Liver (tissue), 8 donors: ENCODE measurements at regions not wholly inside any gene's neighbourhood (a gene's known extent, or its start where the extent isn't known, plus 50 kb on each side); places are given as distances from the start of the nearest gene placed in this dataset.

Experiments
- DNase-seq: peaks from one replicate; pipeline ENCODE4 v3.0.0-alpha.2; 2017; ENCODE audit warnings: low spot score
- H3K27ac ChIP-seq, 2 donors: one replicate each; pipeline ENCODE4 v1.7.0; 2013; ENCODE audit warnings: inconsistent platforms in 2 of 2, low read length in 2 of 2, control low read depth in 1 of 2, low read depth in 1 of 2, mild to moderate bottlenecking in 1 of 2
- H3K27me3 ChIP-seq, 4 donors: one replicate each; pipeline versions ENCODE4 v1.6.1 to v1.7.0; 2013; ENCODE audit warnings: low read length in 3 of 4, inconsistent platforms in 1 of 4, mild to moderate bottlenecking in 1 of 4, moderate library complexity in 1 of 4; ENCODE audit not compliant: control insufficient read depth in 4 of 4, insufficient read depth in 4 of 4
- H3K36me3 ChIP-seq, 4 donors: one replicate each; pipeline versions ENCODE4 v1.6.1 to v1.7.0; 2013; ENCODE audit warnings: low read length in 3 of 4, mild to moderate bottlenecking in 3 of 4, low read depth in 1 of 4, moderate library complexity in 1 of 4; ENCODE audit not compliant: control insufficient read depth in 4 of 4, insufficient read depth in 3 of 4
- H3K4me1 ChIP-seq, 4 donors: one replicate each; pipeline versions ENCODE4 v1.6.1 to v1.7.0; 2013; ENCODE audit warnings: low read length in 3 of 4, mild to moderate bottlenecking in 3 of 4, moderate library complexity in 1 of 4; ENCODE audit not compliant: control insufficient read depth in 4 of 4, insufficient read depth in 4 of 4
- H3K4me3 ChIP-seq, 3 donors: one replicate each; pipeline versions ENCODE4 v1.6.1 to v1.7.0; 2013; ENCODE audit warnings: low read length in 3 of 3, control low read depth in 1 of 3, low read depth in 1 of 3, mild to moderate bottlenecking in 1 of 3
- H3K9ac ChIP-seq, 2 donors: one replicate each; pipeline ENCODE4 v1.7.0; 2013; ENCODE audit warnings: low read length in 2 of 2, mild to moderate bottlenecking in 2 of 2, moderate library complexity in 2 of 2, control low read depth in 1 of 2, low read depth in 1 of 2
- H3K9me3 ChIP-seq, 4 donors: one replicate each; pipeline versions ENCODE4 v1.6.1 to v1.7.0; 2013; ENCODE audit warnings: low read length in 3 of 4; ENCODE audit not compliant: control insufficient read depth in 4 of 4
- EGR1 ChIP-seq, 2 donors: IDR thresholded peaks; 2 replicates each; pipeline ENCODE4 v1.6.1; 2016 to 2018; ENCODE audit warnings: antibody characterized with exemption in 2 of 2, low read depth in 2 of 2
- FOXA1 ChIP-seq: IDR thresholded peaks from 2 replicates; pipeline ENCODE4 v1.6.1; 2016; ENCODE audit warnings: antibody characterized with exemption
- FOXA2 ChIP-seq: IDR thresholded peaks from 2 replicates; pipeline ENCODE4 v1.6.1; 2016; ENCODE audit warnings: antibody characterized with exemption
- GABPA ChIP-seq, 2 donors: IDR thresholded peaks in 1 of 2; conservative IDR thresholded peaks in 1 of 2; 2 replicates each; pipeline ENCODE4 v1.6.1; 2016; ENCODE audit warnings: antibody characterized with exemption in 2 of 2, mild to moderate bottlenecking in 1 of 2, moderate library complexity in 1 of 2
- HNF4A ChIP-seq, 2 donors: conservative IDR thresholded peaks; 2 replicates each; pipeline ENCODE4 v1.6.1; 2016; ENCODE audit warnings: antibody characterized with exemption in 2 of 2, mild to moderate bottlenecking in 2 of 2
- HNF4G ChIP-seq: IDR thresholded peaks from 2 replicates; pipeline ENCODE4 v1.6.1; 2016; ENCODE audit warnings: antibody characterized with exemption
- JUND ChIP-seq, 2 donors: IDR thresholded peaks; 2 replicates each; pipeline ENCODE4 v1.6.1; 2016; ENCODE audit warnings: antibody characterized with exemption in 2 of 2
- NR2F2 ChIP-seq: IDR thresholded peaks from 2 replicates; pipeline ENCODE4 v1.6.1; 2016; ENCODE audit warnings: antibody characterized with exemption
- RAD21 ChIP-seq, 2 donors: IDR thresholded peaks; 2 replicates each; pipeline ENCODE4 v1.6.1; 2016; ENCODE audit warnings: antibody characterized with exemption in 2 of 2, mild to moderate bottlenecking in 2 of 2
- RXRA ChIP-seq, 2 donors: IDR thresholded peaks; 2 replicates each; pipeline ENCODE4 v1.6.1; 2017 to 2018; ENCODE audit warnings: antibody characterized with exemption in 2 of 2, mild to moderate bottlenecking in 1 of 2
- SP1 ChIP-seq: IDR thresholded peaks from 2 replicates; pipeline ENCODE4 v1.6.1; 2018; ENCODE audit warnings: antibody characterized with exemption, mild to moderate bottlenecking
- TAF1 ChIP-seq: conservative IDR thresholded peaks from 2 replicates; pipeline ENCODE4 v1.6.1; 2016; ENCODE audit warnings: antibody characterized with exemption, mild to moderate bottlenecking
- YY1 ChIP-seq: IDR thresholded peaks from 2 replicates; pipeline ENCODE4 v1.6.1; 2016; ENCODE audit warnings: antibody characterized with exemption, mild to moderate bottlenecking
- WGBS: extraction: QIAGEN DNeasy Blood & Tissue Kit; methylation state at CpG from one replicate; pipeline ENCODE4 v1.1.7; 2013; 5-methylcytosine and 5-hydroxymethylcytosine counted together
- TF ChIP-seq, protein P1 (sequence below): fragments of 150-350 bp; IDR thresholded peaks from 2 replicates; pipeline ENCODE4 v1.5.1; 2017; ENCODE audit warnings: improper control_type of control experiment, low read depth, low read length; ENCODE audit not compliant: missing input control
- TF ChIP-seq, protein P2 (sequence below): IDR thresholded peaks from 2 replicates; pipeline ENCODE4 v1.6.1; 2016; ENCODE audit warnings: antibody characterized with exemption
- TF ChIP-seq, protein P3 (sequence below): IDR thresholded peaks from 2 replicates; pipeline ENCODE4 v1.6.1; 2016; ENCODE audit warnings: antibody characterized with exemption, mild to moderate bottlenecking
- TF ChIP-seq, protein P4 (sequence below): IDR thresholded peaks from 2 replicates; pipeline ENCODE4 v1.6.1; 2016; ENCODE audit warnings: antibody characterized with exemption
- TF ChIP-seq, protein P5 (sequence below): IDR thresholded peaks from 2 replicates; pipeline ENCODE4 v1.6.1; 2016; ENCODE audit warnings: antibody characterized with exemption
- donor health status: healthy.
- donor health status: healthy.
- donor health status: healthy.
- donor health status: healthy.
- donor health status: healthy.

DNA sequence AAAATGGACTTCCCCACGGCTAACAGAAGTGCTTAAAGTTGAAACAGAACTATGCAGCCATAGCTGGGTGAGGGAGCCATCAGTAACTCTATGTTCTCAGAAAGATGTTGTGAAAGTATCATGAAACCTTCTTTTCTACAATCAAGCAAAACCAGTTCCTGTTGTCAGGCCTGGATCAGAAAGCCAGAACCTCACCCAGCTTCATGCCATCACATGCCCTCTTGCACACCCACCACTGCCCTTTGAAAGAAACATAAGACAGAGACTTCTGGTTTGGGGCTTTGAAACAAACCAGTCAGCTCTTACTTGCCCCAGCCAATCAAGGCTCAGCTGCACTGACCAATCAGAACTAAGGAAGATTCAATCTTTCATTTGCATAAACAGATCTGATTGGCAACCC is 230.8 kb upstream of the FERD3L start:
- Histone ChIP-seq H3K27ac (no peak overlapping the region), H3K9ac (no peak overlapping the region), H3K36me3 (no peaks in the 10 kb centered on the region), H3K9me3 (no peaks in the 10 kb centered on the region), H3K27me3 (no peaks in the 10 kb centered on the region), H3K4me3 (no peak overlapping the region), H3K4me1 (no peaks in the 10 kb centered on the region)
- DNase-seq: no peak
- WGBS: 47% methylated on average over 1 of the region's 1 CpG
- TF ChIP-seq FOXA1: no peak
- TF ChIP-seq RXRA (IDR thresholded peaks at IDR 0.05): no peak
- TF ChIP-seq, protein P1, sequence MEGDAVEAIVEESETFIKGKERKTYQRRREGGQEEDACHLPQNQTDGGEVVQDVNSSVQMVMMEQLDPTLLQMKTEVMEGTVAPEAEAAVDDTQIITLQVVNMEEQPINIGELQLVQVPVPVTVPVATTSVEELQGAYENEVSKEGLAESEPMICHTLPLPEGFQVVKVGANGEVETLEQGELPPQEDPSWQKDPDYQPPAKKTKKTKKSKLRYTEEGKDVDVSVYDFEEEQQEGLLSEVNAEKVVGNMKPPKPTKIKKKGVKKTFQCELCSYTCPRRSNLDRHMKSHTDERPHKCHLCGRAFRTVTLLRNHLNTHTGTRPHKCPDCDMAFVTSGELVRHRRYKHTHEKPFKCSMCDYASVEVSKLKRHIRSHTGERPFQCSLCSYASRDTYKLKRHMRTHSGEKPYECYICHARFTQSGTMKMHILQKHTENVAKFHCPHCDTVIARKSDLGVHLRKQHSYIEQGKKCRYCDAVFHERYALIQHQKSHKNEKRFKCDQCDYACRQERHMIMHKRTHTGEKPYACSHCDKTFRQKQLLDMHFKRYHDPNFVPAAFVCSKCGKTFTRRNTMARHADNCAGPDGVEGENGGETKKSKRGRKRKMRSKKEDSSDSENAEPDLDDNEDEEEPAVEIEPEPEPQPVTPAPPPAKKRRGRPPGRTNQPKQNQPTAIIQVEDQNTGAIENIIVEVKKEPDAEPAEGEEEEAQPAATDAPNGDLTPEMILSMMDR: no peak
- no peak for TF ChIP-seq EGR1 (IDR thresholded peaks at IDR 0.05; ENCODE audit: low read depth in 2 of 2)

DNA sequence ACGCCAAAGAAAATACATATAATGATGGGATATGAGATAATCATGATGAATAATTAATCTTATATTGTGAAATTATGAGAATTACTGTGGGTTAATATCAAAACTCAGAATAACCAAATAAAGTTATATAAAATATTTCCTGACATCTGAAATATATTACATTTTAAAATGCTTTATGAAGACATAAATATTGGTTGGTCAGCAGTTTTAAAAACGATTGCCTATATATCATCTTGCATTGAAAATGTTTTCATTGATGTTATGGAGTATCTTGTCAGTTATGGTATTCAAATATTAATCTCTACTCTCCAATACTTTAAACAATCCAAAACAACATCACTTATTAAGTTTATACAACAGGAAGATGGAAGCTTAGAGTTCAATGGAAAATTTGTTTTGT is 228.1 kb upstream of the FERD3L start:
- WGBS: 51% methylated on average over 2 of the region's 2 CpGs
- Histone ChIP-seq H3K27ac (no peak overlapping the region), H3K9ac (no peak overlapping the region), H3K9me3 (no peaks in the 10 kb centered on the region), H3K4me3 (no peak overlapping the region), H3K36me3 (no peaks in the 10 kb centered on the region), H3K4me1 (no peaks in the 10 kb centered on the region), H3K27me3 (no peaks in the 10 kb centered on the region)
- no peak for DNase-seq
- TF ChIP-seq EGR1 (IDR thresholded peaks at IDR 0.05; ENCODE audit: low read depth in 2 of 2) (no peak), HNF4G (no peak), FOXA2 (no peak), NR2F2 (no peak), HNF4A (conservative IDR thresholded peaks at IDR 0.05) (no peak), JUND (IDR thresholded peaks at IDR 0.05) (no peak), GABPA (IDR thresholded peaks at IDR 0.05 in 1 of 2, conservative IDR thresholded peaks at IDR 0.05 in 1 of 2) (no peak), FOXA1 (no peak), SP1 (no peak), TAF1 (no peak), RAD21 (IDR thresholded peaks at IDR 0.05) (no peak), RXRA (IDR thresholded peaks at IDR 0.05) (no peak), YY1 (no peak)
- TF ChIP-seq, protein P2, sequence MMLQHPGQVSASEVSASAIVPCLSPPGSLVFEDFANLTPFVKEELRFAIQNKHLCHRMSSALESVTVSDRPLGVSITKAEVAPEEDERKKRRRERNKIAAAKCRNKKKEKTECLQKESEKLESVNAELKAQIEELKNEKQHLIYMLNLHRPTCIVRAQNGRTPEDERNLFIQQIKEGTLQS: no peak
- TF ChIP-seq, protein P1: no peak
- TF ChIP-seq, protein P3, sequence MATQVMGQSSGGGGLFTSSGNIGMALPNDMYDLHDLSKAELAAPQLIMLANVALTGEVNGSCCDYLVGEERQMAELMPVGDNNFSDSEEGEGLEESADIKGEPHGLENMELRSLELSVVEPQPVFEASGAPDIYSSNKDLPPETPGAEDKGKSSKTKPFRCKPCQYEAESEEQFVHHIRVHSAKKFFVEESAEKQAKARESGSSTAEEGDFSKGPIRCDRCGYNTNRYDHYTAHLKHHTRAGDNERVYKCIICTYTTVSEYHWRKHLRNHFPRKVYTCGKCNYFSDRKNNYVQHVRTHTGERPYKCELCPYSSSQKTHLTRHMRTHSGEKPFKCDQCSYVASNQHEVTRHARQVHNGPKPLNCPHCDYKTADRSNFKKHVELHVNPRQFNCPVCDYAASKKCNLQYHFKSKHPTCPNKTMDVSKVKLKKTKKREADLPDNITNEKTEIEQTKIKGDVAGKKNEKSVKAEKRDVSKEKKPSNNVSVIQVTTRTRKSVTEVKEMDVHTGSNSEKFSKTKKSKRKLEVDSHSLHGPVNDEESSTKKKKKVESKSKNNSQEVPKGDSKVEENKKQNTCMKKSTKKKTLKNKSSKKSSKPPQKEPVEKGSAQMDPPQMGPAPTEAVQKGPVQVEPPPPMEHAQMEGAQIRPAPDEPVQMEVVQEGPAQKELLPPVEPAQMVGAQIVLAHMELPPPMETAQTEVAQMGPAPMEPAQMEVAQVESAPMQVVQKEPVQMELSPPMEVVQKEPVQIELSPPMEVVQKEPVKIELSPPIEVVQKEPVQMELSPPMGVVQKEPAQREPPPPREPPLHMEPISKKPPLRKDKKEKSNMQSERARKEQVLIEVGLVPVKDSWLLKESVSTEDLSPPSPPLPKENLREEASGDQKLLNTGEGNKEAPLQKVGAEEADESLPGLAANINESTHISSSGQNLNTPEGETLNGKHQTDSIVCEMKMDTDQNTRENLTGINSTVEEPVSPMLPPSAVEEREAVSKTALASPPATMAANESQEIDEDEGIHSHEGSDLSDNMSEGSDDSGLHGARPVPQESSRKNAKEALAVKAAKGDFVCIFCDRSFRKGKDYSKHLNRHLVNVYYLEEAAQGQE: no peak
- TF ChIP-seq, protein P4, sequence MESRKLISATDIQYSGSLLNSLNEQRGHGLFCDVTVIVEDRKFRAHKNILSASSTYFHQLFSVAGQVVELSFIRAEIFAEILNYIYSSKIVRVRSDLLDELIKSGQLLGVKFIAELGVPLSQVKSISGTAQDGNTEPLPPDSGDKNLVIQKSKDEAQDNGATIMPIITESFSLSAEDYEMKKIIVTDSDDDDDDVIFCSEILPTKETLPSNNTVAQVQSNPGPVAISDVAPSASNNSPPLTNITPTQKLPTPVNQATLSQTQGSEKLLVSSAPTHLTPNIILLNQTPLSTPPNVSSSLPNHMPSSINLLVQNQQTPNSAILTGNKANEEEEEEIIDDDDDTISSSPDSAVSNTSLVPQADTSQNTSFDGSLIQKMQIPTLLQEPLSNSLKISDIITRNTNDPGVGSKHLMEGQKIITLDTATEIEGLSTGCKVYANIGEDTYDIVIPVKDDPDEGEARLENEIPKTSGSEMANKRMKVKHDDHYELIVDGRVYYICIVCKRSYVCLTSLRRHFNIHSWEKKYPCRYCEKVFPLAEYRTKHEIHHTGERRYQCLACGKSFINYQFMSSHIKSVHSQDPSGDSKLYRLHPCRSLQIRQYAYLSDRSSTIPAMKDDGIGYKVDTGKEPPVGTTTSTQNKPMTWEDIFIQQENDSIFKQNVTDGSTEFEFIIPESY: no peak
- TF ChIP-seq, protein P5, sequence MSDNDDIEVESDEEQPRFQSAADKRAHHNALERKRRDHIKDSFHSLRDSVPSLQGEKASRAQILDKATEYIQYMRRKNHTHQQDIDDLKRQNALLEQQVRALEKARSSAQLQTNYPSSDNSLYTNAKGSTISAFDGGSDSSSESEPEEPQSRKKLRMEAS: no peak
